ENCODE measurements at regions not wholly inside any gene's neighbourhood (a gene's known extent, or its start where the extent isn't known, plus 50 kb on each side); places are given as distances from the start of the nearest gene placed in this dataset.

GRCh38 chr5:4245076-4245475 lies 649.4 kb downstream of the IRX1 start:
- no peak for TF ChIP-seq CTCF (IDR thresholded peaks at IDR 0.05)
- TF ChIP-seq POLR2A (IDR thresholded peaks at IDR 0.05): no peak
- no peak overlapping the region for H3K4me3 ChIP-seq (ENCODE audit: low read depth, poor library complexity, severe bottlenecking)
- no peak for DNase-seq (ENCODE audit: low spot score in 2 of 2)
- intact Hi-C loops (cut with DNase I; ENCODE audit: low total_unique reads): no loop called here
- WGBS, 2 donors: 72 to 92% methylated on average over 2 of the region's 2 CpGs

GRCh38 chr5:4245511-4245910 lies 649.9 kb downstream of the IRX1 start:
- intact Hi-C loops (cut with DNase I; ENCODE audit: low total_unique reads): no loop called here
- TF ChIP-seq POLR2A (IDR thresholded peaks at IDR 0.05) (no peak), CTCF (IDR thresholded peaks at IDR 0.05) (no peak)
- no peak overlapping the region for H3K4me3 ChIP-seq (ENCODE audit: low read depth, poor library complexity, severe bottlenecking)
- 88 to 90% methylated on average over 10 of the region's 10 CpGs for WGBS, 2 donors
- no peak for DNase-seq (ENCODE audit: low spot score in 2 of 2)

- intact Hi-C loops (cut with DNase I; ENCODE audit: low total_unique reads): no loop called here
- no peak for DNase-seq (ENCODE audit: low spot score in 2 of 2)
- TF ChIP-seq CTCF (IDR thresholded peaks at IDR 0.05) (no peak), POLR2A (IDR thresholded peaks at IDR 0.05) (no peak)
- 46 to 48% methylated on average over 2 of the region's 2 CpGs for WGBS, 2 donors
- no peak overlapping the region for H3K4me3 ChIP-seq (ENCODE audit: low read depth, poor library complexity, severe bottlenecking)
Measured at GRCh38 chr5:4246447-4246846, 650.8 kb downstream of the IRX1 start.

- intact Hi-C loops (cut with DNase I; ENCODE audit: low total_unique reads): no loop called here
- TF ChIP-seq POLR2A (IDR thresholded peaks at IDR 0.05) (no peak), CTCF (IDR thresholded peaks at IDR 0.05) (no peak)
- 90 to 91% methylated on average over 4 of the region's 4 CpGs for WGBS, 2 donors
Measured at GRCh38 chr5:4250254-4250653, 654.6 kb downstream of the IRX1 start.

GRCh38 chr5:4252385-4252784 lies 656.8 kb downstream of the IRX1 start:
- no peak for DNase-seq (ENCODE audit: low spot score in 2 of 2)
- no peak for TF ChIP-seq POLR2A (IDR thresholded peaks at IDR 0.05)
- no peak for TF ChIP-seq CTCF (IDR thresholded peaks at IDR 0.05)
- H3K4me3 ChIP-seq (ENCODE audit: low read depth, poor library complexity, severe bottlenecking): no peak overlapping the region
- intact Hi-C loops (cut with DNase I; ENCODE audit: low total_unique reads): no loop called here
- WGBS, 2 donors: 61 to 80% methylated on average over 4 of the region's 4 CpGs

More at GRCh38 chr5:4250254-4250653, 654.6 kb downstream of the IRX1 start:
- H3K4me3 ChIP-seq (ENCODE audit: low read depth, poor library complexity, severe bottlenecking): no peak overlapping the region
- no peak for DNase-seq (ENCODE audit: low spot score in 2 of 2)

GRCh38 chr5:4254736-4255135 lies 659.1 kb downstream of the IRX1 start:
- no peak overlapping the region for H3K4me3 ChIP-seq (ENCODE audit: low read depth, poor library complexity, severe bottlenecking)
- TF ChIP-seq POLR2A (IDR thresholded peaks at IDR 0.05) (no peak), CTCF (IDR thresholded peaks at IDR 0.05) (no peak)
- DNase-seq (ENCODE audit: low spot score in 2 of 2): no peak
- 92 to 94% methylated on average over 6 of the region's 6 CpGs for WGBS, 2 donors
- intact Hi-C loops (cut with DNase I; ENCODE audit: low total_unique reads): no loop called here
